Loucy (cell line): ENCODE measurements at regions not wholly inside any gene's neighbourhood (a gene's known extent, or its start where the extent isn't known, plus 50 kb on each side); places are given as distances from the start of the nearest gene placed in this dataset.

Experiments used
- H2AFZ ChIP-seq: fragments of 200-600 bp; sonication (generic); 2 replicates; pipeline ENCODE4 v1.6.0; 2016; ENCODE audit warnings: antibody characterized with exemption, mild to moderate bottlenecking, low read length, moderate library complexity
- H3F3A ChIP-seq: fragments of 200-600 bp; 2 replicates; pipeline ENCODE4 v1.6.0; 2016; ENCODE audit warnings: antibody characterized with exemption, low read depth, mild to moderate bottlenecking
- H3K27me3 ChIP-seq: fragments of 200-600 bp; sonication (generic); 2 replicates; pipeline ENCODE4 v1.6.1; 2014; ENCODE audit warnings: low read length, mild to moderate bottlenecking; ENCODE audit not compliant: insufficient read depth, poor library complexity, severe bottlenecking
- H3K36me3 ChIP-seq: fragments of 200-600 bp; sonication (generic); 2 replicates; pipeline ENCODE4 v1.6.1; 2016; ENCODE audit warnings: low read length; ENCODE audit not compliant: insufficient read depth
- H3K4me1 ChIP-seq: fragments of 200-600 bp; sonication (generic); 2 replicates; pipeline ENCODE4 v1.5.1; 2014; ENCODE audit warnings: low read length, mild to moderate bottlenecking; ENCODE audit not compliant: insufficient read depth, poor library complexity, severe bottlenecking
- H3K4me2 ChIP-seq: fragments of 200-600 bp; sonication (generic); 2 replicates; pipeline ENCODE4 v1.6.0; 2014; ENCODE audit warnings: antibody characterized with exemption, low read length, low read depth, mild to moderate bottlenecking; ENCODE audit not compliant: poor library complexity, severe bottlenecking
- H3K4me3 ChIP-seq: fragments of 200-600 bp; sonication (generic); 2 replicates; pipeline ENCODE4 v1.5.1; 2014; ENCODE audit warnings: low read length, mild to moderate bottlenecking, mixed read lengths; ENCODE audit not compliant: poor library complexity, severe bottlenecking
- H3K79me2 ChIP-seq: fragments of 200-600 bp; sonication (generic); 2 replicates; pipeline ENCODE4 v1.6.1; 2014; ENCODE audit warnings: low read length; ENCODE audit not compliant: insufficient read depth
- H3K9ac ChIP-seq: fragments of 200-600 bp; sonication (generic); 2 replicates; pipeline ENCODE4 v1.6.0; 2014; ENCODE audit warnings: mild to moderate bottlenecking, low read depth, low read length, moderate library complexity; ENCODE audit not compliant: poor library complexity, severe bottlenecking
- H3K9me2 ChIP-seq: fragments of 200-600 bp; sonication (generic); replicated peaks from 2 replicates; pipeline ENCODE4 v1.6.1; 2016; ENCODE audit warnings: low read depth, low read length, mixed read lengths
- H3K9me3 ChIP-seq: fragments of 200-600 bp; sonication (generic); 2 replicates; pipeline ENCODE4 v1.6.1; 2014; ENCODE audit warnings: mild to moderate bottlenecking, antibody characterized with exemption, low read length, low read depth; ENCODE audit not compliant: insufficient read depth
- H4K20me1 ChIP-seq: fragments of 200-600 bp; sonication (generic); 2 replicates; pipeline ENCODE4 v1.6.0; 2014; ENCODE audit warnings: antibody characterized with exemption, low read length, mild to moderate bottlenecking; ENCODE audit not compliant: insufficient read depth, poor library complexity, severe bottlenecking
- CTCF ChIP-seq: fragments of 200-600 bp; sonication (generic); conservative IDR thresholded peaks from 2 replicates; pipeline ENCODE4 v1.5.1; 2014; ENCODE audit warnings: mild to moderate bottlenecking, antibody characterized with exemption, low read length
- EZH2phosphoT487 ChIP-seq: fragments of 200-600 bp; IDR thresholded peaks from 2 replicates; pipeline ENCODE4 v1.6.1; 2018; ENCODE audit warnings: antibody characterized with exemption, mild to moderate bottlenecking, moderate library complexity, borderline replicate concordance

- Histone ChIP-seq H3K9ac (no peak overlapping the region), H3K9me3 (no peaks in the 10 kb centered on the region), H3K36me3 (no peaks in the 10 kb centered on the region), H3F3A (no peaks in the 10 kb centered on the region), H3K4me1 (no peaks in the 10 kb centered on the region), H3K79me2 (no peaks in the 10 kb centered on the region), H3K9me2 (no peaks in the 10 kb centered on the region), H2AFZ (no peak overlapping the region), H3K4me3 (no peak overlapping the region), H4K20me1 (no peaks in the 10 kb centered on the region), H3K27me3 (no peaks in the 10 kb centered on the region), H3K4me2 (no peak overlapping the region)
- no peak for TF ChIP-seq EZH2phosphoT487
- peak; percentile 36 for TF ChIP-seq CTCF
Observed at GRCh38 chr9:134217431-134218210, 53.3 kb upstream of the RNU6ATAC start.

DNA sequence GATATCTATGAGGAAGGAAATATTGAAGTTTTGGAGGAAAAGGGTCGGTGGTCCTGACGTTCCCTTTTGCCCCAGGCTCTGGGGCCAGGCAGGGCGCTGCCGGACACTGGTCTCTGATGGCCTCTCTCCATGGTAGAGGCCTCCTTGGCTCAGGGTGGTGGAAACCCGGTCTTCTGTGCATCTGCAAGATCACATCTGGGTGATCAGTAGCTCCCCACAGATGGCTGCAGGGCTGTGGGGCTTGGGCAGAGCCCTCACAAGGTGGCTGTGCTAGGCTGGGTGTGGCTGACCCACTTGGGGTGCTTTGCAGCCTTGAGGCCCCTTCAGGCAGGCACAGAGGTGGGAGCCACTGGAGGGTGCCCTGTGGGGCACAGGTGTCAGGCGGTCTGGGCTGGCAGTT lies 53.9 kb upstream of the RNU6ATAC start:
- TF ChIP-seq EZH2phosphoT487 (no peak), CTCF (no peak)
- no peaks in the 10 kb centered on the region for H3K27me3 ChIP-seq
- no peak overlapping the region for H3K4me3 ChIP-seq
- no peaks in the 10 kb centered on the region for H4K20me1 ChIP-seq
- no peaks in the 10 kb centered on the region for H3K9me3 ChIP-seq
- no peaks in the 10 kb centered on the region for H3F3A ChIP-seq
- H3K4me1 ChIP-seq: no peaks in the 10 kb centered on the region
- H3K79me2 ChIP-seq: no peaks in the 10 kb centered on the region
- H3K36me3 ChIP-seq: no peaks in the 10 kb centered on the region
- H3K9me2 ChIP-seq: no peaks in the 10 kb centered on the region
- no peak overlapping the region for H3K4me2 ChIP-seq
- no peak overlapping the region for H3K9ac ChIP-seq
- H2AFZ ChIP-seq: no peak overlapping the region

- H3K4me3 ChIP-seq: no peak overlapping the region
- TF ChIP-seq CTCF (no peak), EZH2phosphoT487 (no peak)
- H3K4me2 ChIP-seq: no peak overlapping the region
- no peaks in the 10 kb centered on the region for H3K4me1 ChIP-seq
- no peaks in the 10 kb centered on the region for H3F3A ChIP-seq
- no peaks in the 10 kb centered on the region for H3K9me2 ChIP-seq
- H4K20me1 ChIP-seq: no peaks in the 10 kb centered on the region
- H3K36me3 ChIP-seq: no peaks in the 10 kb centered on the region
- H3K27me3 ChIP-seq: no peaks in the 10 kb centered on the region
- H3K9ac ChIP-seq: no peak overlapping the region
- no peak overlapping the region for H2AFZ ChIP-seq
- no peaks in the 10 kb centered on the region for H3K9me3 ChIP-seq
- no peaks in the 10 kb centered on the region for H3K79me2 ChIP-seq
Observed at GRCh38 chr9:134219646-134220060, 55.3 kb upstream of the RNU6ATAC start.
